ENCODE measurements at regions not wholly inside any gene's neighbourhood (a gene's known extent, or its start where the extent isn't known, plus 50 kb on each side); places are given as distances from the start of the nearest gene placed in this dataset.

- no peak for TF ChIP-seq ZFX (IDR thresholded peaks at IDR 0.05)
- TF ChIP-seq CTCF (conservative IDR thresholded peaks at IDR 0.05) = no peak
- H3K27ac ChIP-seq = no peak overlapping the region
These were observed 600.0 kb downstream of the NR2F1-AS1 start for GRCh38 chr5:92981001-92981400.

- TF ChIP-seq CTCF (conservative IDR thresholded peaks at IDR 0.05) = no peak
- no peak for TF ChIP-seq ZFX (IDR thresholded peaks at IDR 0.05)
- H3K27ac ChIP-seq = no peak overlapping the region
These were observed 600.5 kb downstream of the NR2F1-AS1 start for GRCh38 chr5:92980491-92980890.

GRCh38 chr5:92979716-92980115 lies 601.3 kb downstream of the NR2F1-AS1 start:
- TF ChIP-seq CTCF (conservative IDR thresholded peaks at IDR 0.05) (no peak), ZFX (IDR thresholded peaks at IDR 0.05) (no peak)
- no peak overlapping the region for H3K27ac ChIP-seq

GRCh38 chr5:92977846-92978540 lies 603.0 kb downstream of the NR2F1-AS1 start:
- TF ChIP-seq CTCF (conservative IDR thresholded peaks at IDR 0.05) (no peak), ZFX (IDR thresholded peaks at IDR 0.05) (no peak)
- H3K27ac ChIP-seq = no peak overlapping the region

GRCh38 chr5:92976156-92976555 lies 604.9 kb downstream of the NR2F1-AS1 start:
- TF ChIP-seq CTCF (conservative IDR thresholded peaks at IDR 0.05) (no peak), ZFX (IDR thresholded peaks at IDR 0.05) (no peak)
- no peak overlapping the region for H3K27ac ChIP-seq

- no peak overlapping the region for H3K27ac ChIP-seq
These were observed 611.2 kb downstream of the NR2F1-AS1 start for GRCh38 chr5:92969781-92970237.

More at GRCh38 chr5:92969781-92970237, 611.2 kb downstream of the NR2F1-AS1 start:
- TF ChIP-seq ZFX (IDR thresholded peaks at IDR 0.05) (no peak), CTCF (conservative IDR thresholded peaks at IDR 0.05) (no peak)
